HG02981 (cell line): ENCODE measurements at regions not wholly inside any gene's neighbourhood (a gene's known extent, or its start where the extent isn't known, plus 50 kb on each side); places are given as distances from the start of the nearest gene placed in this dataset.
A peak's percentile ranks its signal among the peaks of the same experiment; 100 is the strongest.
"Not testable (repeated sequence)": the region's sequence is repeated elsewhere in the genome, so short reads cannot be mapped to it uniquely, and the experiment has no call there.

Experiments used
- ATAC-seq: cut with Tn5 transposase; IDR thresholded peaks from one replicate; pipeline ENCODE4 v1.9.1; 2021; ENCODE audit warnings: mild to moderate bottlenecking, moderate library complexity; ENCODE audit not compliant: unreplicated experiment

DNA sequence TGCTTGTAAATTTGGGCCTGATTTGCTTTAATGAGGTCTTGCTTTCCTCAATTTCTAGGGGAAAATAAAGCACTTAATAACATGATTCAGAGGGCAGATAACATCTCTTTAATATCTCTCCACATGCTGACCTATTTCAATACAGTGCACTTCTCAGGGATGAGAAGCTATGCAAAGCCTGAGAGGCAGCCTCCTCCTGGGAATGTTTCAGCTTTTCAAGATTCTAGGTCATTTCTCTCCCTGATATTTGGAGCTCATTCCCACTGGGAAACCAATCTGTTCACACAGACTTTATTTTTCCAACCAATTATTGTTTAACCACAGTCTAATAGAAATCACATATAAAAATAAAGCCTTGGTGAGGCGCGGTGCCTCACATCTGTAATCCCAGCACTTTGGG, 67.0 kb upstream of the LSAMP start:
- ATAC-seq, result no peak

DNA sequence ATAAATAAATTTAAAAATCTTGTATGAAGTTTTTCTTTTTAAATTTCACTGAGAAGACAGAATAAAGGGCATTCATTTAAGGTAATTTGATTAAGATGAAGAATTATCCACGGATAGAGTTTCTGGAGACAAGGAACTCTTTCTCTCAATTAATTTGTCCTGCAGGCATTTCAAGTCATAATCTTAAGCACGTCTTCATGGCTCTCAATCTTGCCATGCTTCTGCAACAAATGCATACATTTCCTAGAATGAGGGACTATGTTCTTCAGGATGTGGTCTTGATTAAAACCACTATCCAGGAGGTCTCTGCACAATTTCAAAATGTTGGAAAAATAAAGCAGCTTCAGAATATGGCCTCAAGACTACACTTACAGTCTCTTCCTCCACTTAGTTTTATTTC, 67.6 kb upstream of the LSAMP start:
- no peak for ATAC-seq

DNA sequence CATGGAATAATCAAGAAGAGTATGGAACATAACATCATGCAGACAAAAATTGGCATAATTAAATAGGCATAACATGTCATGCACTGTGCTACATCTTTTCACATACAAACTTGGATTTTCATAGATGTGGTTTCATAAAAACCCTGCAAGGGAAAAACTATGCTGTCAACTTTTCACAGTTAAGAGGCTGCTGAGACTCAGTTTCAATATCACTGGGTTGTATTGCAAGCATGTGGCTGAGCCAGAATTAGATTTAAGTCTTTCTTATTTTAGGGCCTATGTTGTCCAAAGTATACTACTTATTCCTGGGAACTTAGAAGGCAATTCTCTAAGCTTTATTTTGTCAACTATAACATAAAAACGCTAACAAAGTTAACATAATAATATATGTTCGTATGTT, 70.7 kb upstream of the LSAMP start:
- ATAC-seq, result no peak

DNA sequence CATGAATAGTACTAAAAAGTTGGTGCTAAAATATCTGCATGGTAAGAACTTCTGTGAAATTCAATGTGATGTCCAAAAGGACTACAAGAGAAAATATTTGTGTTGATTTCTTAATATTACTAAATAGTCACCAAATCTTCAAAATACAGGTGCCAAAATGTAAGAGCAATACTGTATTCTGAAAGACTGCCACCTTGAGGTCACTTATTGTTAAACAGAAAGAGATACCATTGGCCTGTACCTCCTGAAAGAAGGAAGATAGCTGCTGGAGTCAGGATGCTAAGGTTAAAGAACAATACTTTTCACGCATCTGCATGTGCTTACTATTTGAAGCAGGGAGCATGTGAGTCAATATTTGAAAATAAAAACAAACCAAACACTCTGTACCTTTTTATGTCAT, 72.0 kb upstream of the LSAMP start:
- ATAC-seq, result no peak

DNA sequence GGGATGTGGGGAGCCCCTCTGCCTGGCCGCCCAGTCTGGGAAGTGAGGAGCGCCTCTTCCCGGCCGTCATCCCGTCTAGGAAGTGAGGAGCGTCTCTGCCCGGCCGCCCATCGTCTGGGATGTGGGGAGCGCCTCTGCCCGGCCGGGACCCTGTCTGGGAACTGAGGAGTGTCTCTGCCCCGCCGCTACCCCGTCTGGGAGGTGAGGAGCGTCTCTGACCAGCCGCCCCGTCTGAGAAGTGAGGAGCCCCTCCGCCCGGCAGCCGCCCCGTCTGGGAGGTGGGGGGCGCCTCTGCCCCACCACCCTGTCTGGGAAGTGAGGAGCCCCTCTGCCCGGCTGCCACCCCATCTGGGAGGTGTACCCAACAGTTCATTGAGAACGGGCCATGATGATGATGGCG, 73.8 kb upstream of the LSAMP start:
- not testable (repeated sequence) for ATAC-seq

DNA sequence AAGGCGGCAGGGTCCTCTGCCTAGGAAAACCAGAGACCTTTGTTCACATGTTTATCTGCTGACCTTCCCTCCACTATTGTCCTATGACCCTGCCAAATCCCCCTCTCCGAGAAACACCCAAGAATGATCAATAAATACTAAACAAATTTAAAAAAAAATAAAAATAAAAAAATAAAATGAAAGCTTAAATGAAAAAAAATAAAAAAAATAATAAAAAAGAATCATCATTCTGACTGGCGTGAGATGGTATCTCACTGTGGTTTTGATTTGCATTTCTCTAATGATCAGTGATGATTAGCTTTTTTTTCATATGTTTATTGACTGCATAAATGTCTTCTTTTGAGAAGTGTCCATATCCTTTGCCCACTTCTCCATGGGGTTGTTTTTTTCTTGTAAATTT, 74.5 kb upstream of the LSAMP start:
- ATAC-seq, result not testable (repeated sequence)

DNA sequence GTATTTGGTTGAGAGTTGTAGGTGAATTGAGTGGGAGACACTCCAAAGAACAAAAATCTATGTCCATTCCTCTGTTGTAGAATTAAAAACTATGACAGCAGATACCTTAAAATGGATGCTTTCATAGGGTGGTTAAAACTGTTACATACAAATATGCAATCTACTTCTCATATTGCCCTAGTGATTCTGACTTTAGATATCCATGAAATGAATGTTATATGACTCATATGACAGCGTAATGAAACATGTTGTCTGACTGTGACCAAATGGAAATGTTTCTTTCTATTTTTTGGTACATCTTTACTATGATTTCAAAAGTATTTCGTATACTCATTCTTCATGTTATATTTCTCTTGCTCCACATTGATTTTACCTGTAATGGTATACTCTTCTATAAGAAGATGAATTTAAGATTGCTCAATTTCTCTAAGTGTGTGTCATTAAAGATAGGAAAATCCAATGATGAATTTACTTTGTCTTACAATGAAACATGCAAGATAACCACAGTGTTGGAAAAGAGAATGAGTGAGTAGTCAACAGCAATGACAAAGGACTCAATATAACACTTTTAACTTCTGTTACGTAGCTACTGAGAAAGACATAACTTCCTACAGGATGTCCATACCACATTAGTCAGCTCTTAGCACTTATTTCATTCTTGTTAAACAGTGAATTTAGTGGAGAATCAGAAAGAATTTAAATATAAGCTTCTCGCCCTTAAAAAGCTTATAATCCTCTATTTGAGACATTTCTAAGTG, 79.3 kb upstream of the LSAMP start:
- no peak for ATAC-seq

DNA sequence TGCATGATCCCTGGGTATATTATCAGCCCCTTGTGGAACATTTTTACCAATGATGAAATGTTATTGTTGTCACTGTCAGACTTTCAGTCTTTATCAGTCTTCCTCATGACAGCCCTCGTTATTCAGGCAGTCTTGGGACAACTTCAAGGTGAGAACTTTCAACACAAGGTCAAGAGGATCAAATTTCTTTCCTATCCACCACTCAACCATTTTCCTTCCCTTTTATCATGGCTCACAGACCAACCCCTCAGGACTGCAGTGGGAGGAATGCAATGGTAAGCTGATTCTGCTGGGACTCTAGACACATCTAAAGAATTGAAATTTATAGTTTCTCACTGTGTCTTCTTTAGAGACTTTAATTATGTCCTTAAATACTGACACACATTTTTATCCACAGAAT, 107.0 kb upstream of the LSAMP start:
- ATAC-seq, result no peak

DNA sequence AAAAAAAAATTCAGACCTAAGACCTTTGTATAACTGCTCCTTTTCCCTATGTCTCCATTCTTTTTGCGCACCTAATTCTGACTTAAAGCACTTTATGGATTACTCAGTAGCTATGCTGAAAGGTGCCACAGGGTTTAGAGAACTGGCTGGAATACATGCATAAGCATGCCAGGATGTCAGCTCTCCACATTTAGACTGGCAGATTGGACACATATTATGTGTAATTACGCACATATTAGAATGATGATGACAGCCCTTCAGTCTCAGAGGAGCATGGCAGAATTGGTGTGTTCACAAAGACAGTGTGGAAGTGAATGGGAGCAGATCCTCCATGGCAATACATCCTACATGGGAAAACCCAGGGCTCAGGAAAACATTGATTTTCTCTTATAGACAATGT, 108.1 kb upstream of the LSAMP start:
- no peak for ATAC-seq

DNA sequence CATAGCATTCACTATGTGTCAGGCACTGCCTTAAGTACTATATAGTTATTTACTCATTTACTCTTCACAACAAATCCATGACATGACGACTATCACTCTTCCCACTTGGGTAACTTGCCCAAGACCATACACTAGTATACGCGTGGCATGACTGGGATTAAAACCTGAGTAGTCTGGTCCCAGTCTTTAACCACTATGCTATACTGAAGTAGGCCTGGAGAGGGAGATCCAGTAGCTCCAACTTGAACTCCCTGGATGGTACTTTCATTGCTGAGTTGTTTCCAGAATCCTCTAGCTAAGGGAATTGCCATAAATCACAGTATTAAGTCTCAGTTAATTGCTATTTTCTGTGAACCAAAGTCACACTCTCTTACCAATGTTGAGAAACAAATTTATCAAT, 116.2 kb upstream of the LSAMP start:
- no peak for ATAC-seq

DNA sequence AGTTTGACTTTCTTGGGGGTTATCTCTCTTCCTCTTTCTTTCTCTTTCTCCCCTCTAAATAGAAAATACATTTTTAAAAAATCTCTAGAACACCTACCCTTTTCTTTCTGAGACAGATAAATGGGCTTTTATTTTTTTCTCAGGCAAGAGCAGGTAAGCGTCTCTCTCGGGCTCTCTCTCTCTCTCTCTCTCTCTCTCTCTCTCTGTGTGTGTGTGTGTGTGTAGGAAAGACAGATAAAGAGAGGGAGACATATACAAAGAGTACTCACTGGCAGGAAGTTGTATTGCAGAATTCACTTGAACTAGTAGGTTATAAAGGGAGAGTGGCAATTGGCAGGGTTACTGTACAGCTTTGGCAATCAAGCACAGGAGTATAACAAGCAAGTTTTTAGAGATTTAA, 118.1 kb upstream of the LSAMP start:
- ATAC-seq, result no peak

DNA sequence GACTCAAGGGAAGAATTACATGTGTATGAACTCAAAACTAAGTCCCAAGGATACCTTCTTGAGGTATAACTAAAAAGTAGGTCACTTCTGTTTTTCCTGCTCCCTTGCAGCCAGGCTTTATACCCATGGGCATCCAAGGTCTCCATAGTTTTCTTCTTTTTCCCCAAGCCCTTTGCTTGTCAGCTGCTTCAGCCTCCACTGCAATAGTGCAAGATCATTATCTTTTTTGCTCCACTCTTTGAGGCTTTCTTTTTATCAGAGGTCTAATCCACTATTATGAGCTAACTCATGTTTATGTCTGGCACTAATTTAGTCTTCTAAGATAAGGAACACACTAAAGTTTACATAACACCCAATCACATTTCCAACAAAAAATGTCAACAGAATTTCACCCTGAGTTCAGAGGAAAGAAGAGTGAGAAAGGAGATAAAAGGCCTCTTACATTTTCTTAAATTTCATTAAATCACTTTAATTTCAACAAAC, 121.2 kb upstream of the LSAMP start:
- no peak for ATAC-seq

DNA sequence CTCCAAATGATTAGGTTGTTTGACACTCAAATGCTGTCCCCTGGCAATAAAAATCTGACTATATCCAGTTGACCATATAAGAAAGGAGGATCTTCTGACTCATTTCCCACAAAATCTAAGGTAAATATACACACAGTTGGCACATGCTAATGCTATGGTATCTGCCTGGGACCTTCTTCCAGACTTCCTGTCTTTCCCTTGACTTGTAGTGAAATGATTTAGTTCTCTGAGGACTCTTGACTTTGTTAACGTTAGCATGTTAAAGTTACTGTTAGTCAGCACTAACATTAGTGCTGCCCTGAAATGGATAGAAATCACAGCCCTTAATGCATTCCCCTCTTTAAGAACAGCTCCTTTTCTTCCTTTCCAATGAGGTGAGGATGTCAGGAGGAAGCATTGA, 124.3 kb upstream of the LSAMP start:
- ATAC-seq, result no peak

DNA sequence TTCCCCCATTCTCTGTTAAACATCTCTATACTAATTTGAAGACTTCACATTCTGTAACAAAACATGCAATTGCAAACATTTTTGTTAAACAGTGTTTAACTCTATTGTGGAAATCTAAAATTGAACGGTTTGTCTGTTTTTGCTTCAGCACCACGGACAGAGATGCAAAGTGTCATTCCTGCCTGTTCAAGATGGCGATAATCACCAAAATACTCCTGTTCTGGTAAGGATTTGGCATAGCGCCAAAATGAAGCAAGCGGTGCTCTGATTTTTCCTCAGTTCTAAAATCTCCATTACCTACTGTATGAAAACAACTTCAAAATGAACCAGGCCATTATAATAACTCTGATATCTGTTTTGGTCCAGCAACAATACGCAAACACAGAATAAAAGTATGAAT, 129.7 kb upstream of the TUSC7 start:
- ATAC-seq, result no peak

DNA sequence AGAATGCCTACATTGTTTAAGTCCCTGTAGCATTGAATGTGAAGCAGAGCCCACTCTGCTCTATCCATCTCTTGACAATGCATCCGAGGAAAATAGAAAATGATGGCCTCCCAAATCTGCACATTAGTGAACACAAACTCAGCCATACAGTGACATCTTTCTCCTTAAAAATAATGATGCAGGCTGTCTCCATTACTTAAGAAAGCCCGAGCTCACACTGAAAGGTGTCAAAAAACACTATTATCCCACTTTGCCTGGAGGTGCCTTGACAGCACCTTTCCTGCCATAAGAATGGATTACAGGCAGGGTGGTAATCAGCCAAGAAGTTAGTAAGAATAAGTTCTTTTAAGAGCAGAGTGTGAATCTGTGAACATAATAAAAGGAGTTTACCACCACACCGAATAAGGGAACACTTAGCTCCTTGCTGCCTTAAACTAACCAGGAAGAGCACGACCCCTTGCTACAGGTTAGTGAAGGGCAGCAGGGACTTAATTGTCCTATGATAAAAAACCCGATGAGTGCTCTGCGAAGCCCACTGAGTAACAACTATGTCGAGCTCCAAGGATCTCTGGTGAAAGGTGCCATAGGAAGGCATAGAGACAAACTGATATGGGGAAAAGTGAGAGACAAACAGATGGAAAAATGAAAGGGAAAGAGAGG, 123.2 kb upstream of the TUSC7 start:
- ATAC-seq, result no peak

DNA sequence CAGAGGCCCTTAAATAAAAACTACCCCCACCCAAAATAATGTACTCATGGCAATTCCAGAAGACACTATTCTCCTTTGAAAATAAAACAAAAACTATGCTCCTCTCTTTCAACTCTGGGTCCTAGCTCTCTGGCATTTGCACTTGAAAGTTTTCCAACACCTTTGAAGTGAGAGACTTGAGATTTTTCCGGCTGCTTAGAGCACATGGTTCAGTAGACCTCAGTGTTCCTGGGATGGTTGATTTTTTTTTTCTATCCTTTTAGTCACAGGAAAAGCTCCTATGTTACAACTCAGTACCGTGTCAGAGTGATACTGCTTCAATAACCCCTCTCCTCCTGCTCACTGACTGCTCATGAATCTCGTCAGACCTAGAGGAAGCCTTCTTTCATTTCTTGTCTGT, 118.3 kb upstream of the TUSC7 start:
- ATAC-seq, result no peak

DNA sequence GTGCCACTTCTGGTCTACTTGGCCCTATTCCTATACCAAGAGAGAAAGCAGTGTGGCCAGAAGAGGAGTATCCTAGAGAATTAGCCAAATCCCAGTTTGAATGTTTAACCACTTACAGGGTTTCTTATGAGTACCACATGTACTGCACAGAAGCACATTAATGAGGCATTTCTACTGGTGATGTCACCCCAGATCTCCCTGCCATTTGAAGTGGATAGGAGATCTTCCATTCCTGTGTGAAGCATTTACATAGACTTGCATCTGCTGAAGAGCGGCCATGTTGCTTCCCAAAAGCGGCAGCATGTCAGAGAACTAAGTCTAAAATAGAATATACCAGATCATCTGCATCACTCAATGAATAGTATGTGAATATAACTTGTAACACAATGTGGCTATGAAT, 108.4 kb upstream of the TUSC7 start:
- no peak for ATAC-seq

DNA sequence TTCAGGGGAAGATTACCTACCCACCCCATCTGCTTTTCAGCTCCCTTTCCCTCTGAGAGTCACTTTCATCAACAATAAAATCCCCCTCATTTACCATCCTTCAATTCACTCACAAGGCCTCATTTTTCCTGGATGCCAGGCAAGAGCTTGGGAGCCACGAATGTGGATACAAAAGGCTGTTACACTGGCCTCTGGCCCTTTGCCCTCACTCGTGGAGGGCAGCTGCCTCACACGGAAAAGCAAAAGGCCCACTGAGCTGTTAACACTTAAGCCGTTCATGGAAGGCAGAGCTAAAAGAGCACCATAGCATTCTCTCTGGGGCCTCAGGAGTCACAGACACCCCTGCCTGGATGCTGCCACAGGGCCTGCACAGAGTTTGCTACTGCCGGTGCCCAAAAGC, 102.4 kb upstream of the TUSC7 start:
- no peak for ATAC-seq

DNA sequence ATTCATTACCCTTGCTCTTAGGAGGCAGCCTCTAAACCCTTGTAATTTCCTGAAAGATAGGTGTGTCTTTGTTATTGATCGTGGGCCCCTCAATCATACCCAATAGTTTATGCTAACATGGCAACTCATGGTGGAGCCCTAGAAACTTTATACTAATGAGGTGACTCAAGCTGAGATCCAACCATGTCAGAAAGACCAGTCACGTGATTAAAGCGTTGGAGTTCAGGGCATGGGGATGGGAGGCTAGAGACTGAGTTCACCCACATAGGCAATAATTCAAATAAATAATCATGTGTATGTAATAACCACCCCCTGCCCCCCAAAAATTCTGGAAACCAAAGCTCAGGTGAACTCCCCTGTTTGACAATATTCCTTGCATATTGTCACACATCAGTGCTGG, 99.5 kb upstream of the TUSC7 start:
- ATAC-seq, result no peak

DNA sequence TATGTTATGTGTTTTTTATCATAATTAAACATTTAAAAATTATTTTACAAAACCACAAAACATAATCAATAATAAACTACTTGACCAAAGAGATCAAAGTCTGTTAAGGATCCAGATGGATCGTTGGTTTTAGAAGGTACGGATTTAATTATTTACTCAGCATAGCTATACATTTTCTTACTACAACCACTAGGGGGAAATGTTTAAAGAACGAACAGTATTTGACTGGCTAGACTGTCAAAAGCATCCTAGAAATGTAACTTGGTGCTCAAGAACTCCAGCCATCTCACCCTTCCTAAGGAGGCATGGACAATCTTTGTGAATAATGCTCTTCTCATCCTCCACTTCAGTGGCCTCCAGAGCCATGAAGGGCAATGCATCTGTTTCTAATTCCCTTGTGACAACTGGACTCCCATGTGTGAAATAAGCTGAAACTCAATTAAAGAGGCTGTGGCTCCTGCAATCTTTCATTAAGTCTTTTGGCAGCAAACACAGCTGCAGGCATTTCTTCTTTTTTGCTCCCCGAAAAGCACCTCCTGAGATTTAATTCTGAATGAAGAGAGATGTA, 94.7 kb upstream of the TUSC7 start:
- ATAC-seq, result peak; percentile 59

DNA sequence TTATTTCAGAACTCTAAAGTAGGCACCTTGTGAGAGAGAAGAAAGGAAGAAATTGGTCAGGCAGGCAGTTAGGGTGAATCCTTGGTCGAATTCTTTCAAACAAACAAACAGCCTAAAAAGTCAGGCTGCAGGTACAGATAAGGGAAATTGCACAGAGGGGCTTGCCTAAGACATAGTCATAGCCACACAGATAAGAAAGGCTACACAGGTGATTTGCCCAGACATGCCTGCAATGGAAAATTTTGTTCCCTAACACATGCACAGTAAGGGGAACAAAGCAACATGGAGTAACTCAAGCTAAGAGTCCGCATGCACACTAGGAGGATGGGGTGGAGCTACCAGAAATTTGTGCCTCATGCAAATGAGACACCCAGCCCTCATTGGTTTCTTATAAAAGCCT, 91.4 kb upstream of the TUSC7 start:
- ATAC-seq, result no peak

DNA sequence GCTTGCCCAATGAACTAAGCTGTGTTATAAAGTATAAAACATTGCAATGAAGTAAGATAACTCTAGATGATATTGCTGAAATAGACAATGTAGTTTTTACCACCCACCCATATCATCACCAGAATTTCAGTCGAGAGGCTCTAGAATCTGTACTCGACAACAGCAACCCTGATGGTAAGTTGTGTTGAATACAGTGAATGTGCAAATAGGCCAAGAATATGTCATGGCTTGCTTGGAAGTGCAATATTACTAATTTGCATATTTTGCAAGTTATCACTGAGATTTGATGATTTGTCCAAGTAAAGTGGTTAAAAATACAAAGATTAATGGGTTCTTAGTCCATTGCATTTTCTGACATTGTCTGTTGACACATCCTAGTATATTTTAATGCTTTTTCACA, 90.6 kb upstream of the TUSC7 start:
- ATAC-seq, result no peak
